ENCODE measurements at regions not wholly inside any gene's neighbourhood (a gene's known extent, or its start where the extent isn't known, plus 50 kb on each side); places are given as distances from the start of the nearest gene placed in this dataset.

DNA sequence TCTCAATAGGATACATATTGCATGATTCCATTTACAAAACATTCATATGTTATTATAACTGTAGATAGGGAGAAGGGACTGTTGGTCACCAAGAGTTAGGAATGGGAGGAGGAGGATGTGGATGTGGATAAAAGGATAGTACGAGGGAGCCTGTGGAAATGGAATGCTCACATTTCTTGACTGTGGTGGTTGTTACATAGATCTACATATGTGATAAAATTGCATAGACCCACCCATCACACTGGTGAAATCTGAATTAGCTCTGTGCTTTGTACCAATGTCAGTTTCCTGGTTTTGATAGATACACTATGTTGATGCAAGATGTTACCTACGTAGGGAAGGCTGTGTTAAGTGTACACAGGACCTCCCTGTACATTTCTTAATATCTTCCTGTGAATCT lies 233.5 kb upstream of the MTPN start:
- no peaks in the 10 kb centered on the region for H3K9me3 ChIP-seq
- DNase-seq = no peak
- no peaks in the 10 kb centered on the region for H3K36me3 ChIP-seq
- no peaks in the 10 kb centered on the region for H3K4me1 ChIP-seq
- H3K27me3 ChIP-seq = no peaks in the 10 kb centered on the region
- no peak overlapping the region for H3K4me3 ChIP-seq
- TF ChIP-seq, protein P1, sequence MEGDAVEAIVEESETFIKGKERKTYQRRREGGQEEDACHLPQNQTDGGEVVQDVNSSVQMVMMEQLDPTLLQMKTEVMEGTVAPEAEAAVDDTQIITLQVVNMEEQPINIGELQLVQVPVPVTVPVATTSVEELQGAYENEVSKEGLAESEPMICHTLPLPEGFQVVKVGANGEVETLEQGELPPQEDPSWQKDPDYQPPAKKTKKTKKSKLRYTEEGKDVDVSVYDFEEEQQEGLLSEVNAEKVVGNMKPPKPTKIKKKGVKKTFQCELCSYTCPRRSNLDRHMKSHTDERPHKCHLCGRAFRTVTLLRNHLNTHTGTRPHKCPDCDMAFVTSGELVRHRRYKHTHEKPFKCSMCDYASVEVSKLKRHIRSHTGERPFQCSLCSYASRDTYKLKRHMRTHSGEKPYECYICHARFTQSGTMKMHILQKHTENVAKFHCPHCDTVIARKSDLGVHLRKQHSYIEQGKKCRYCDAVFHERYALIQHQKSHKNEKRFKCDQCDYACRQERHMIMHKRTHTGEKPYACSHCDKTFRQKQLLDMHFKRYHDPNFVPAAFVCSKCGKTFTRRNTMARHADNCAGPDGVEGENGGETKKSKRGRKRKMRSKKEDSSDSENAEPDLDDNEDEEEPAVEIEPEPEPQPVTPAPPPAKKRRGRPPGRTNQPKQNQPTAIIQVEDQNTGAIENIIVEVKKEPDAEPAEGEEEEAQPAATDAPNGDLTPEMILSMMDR (IDR thresholded peaks at IDR 0.05 in 4 of 5, conservative IDR thresholded peaks at IDR 0.05 in 1 of 5) = no peak
- TF ChIP-seq POLR2A (IDR thresholded peaks at IDR 0.05) = no peak
- intact Hi-C loops (cut with DNase I; ENCODE audit: low total_unique reads) = no loop called here
- no peak overlapping the region for H3K27ac ChIP-seq
- in situ Hi-C loops (cut with MboI; ENCODE audit: low sequenced_read_pairs in 4 of 4) = no loop called here
- ATAC-seq = no peak

GRCh38 chr7:136210079-136210478 lies 232.9 kb upstream of the MTPN start:
- in situ Hi-C loops (cut with MboI; ENCODE audit: low sequenced_read_pairs in 4 of 4) = no loop called here
- no peaks in the 10 kb centered on the region for H3K4me1 ChIP-seq
- DNase-seq (no peak), ATAC-seq (no peak)
- intact Hi-C loops (cut with DNase I; ENCODE audit: low total_unique reads) = no loop called here
- no peak overlapping the region for H3K4me3 ChIP-seq
- H3K27me3 ChIP-seq = no peaks in the 10 kb centered on the region
- H3K27ac ChIP-seq = no peak overlapping the region
- TF ChIP-seq POLR2A (IDR thresholded peaks at IDR 0.05) = no peak
- TF ChIP-seq, protein P1 (IDR thresholded peaks at IDR 0.05 in 4 of 5, conservative IDR thresholded peaks at IDR 0.05 in 1 of 5) = no peak
- H3K36me3 ChIP-seq = no peaks in the 10 kb centered on the region
- H3K9me3 ChIP-seq = no peaks in the 10 kb centered on the region

DNA sequence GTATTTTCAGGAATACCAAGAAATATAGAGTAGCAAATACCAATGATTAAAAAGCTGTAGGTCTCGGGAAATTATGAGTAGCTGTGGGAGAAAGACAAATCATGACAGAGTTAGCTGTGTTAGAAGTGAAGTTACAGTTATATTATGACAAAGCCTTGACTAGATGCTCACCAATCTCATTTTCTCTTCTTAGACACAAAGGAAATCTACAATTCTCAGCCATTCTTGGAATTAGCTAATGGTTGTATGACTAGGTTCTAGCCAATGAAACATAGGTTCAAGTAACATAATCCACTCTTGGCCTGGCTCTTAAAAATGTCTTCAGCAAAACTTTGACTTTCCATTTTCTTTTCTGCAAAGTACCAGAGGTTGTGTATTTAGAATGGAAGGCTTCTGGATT lies 228.8 kb upstream of the MTPN start:
- DNase-seq (no peak), ATAC-seq (no peak)
- intact Hi-C loops (cut with DNase I; ENCODE audit: low total_unique reads) = no loop called here
- Histone ChIP-seq H3K27me3 (no peaks in the 10 kb centered on the region), H3K9me3 (no peaks in the 10 kb centered on the region), H3K36me3 (no peaks in the 10 kb centered on the region), H3K4me3 (no peak overlapping the region), H3K4me1 (no peaks in the 10 kb centered on the region), H3K27ac (no peak overlapping the region)
- TF ChIP-seq, protein P1 (IDR thresholded peaks at IDR 0.05 in 4 of 5, conservative IDR thresholded peaks at IDR 0.05 in 1 of 5) = no peak
- TF ChIP-seq POLR2A (IDR thresholded peaks at IDR 0.05) = no peak
- in situ Hi-C loops (cut with MboI; ENCODE audit: low sequenced_read_pairs in 4 of 4) = no loop called here

DNA sequence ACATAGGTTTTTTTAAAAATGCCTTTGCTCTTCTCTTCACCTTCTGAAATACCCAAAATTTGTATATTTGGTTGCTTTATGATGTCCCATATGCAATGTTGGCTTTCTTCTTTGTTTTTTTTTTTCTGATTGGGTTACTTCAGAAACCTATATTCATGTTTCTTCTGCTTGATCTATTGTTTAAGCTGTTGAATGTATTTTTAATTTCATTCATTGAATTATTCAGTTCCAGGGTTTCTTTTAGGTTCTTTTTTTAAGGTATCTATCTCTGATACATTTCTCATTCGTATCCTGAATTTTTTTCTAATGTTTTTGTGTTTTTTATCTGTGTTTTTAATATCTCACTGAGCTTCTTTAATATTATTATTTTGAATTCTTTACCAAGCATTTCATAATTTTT lies 221.0 kb upstream of the MTPN start:
- intact Hi-C loops (cut with DNase I; ENCODE audit: low total_unique reads) = no loop called here

GRCh38 chr7:136194878-136195277 lies 217.7 kb upstream of the MTPN start:
- Histone ChIP-seq H3K9me3 (no peaks in the 10 kb centered on the region), H3K36me3 (no peaks in the 10 kb centered on the region), H3K4me1 (no peaks in the 10 kb centered on the region), H3K27ac (no peak overlapping the region), H3K4me3 (no peak overlapping the region), H3K27me3 (no peaks in the 10 kb centered on the region)
- DNase-seq (no peak), ATAC-seq (no peak)
- in situ Hi-C loops (cut with MboI; ENCODE audit: low sequenced_read_pairs in 4 of 4) = no loop called here
- intact Hi-C loops (cut with DNase I; ENCODE audit: low total_unique reads) = no loop called here
- TF ChIP-seq, protein P1 (IDR thresholded peaks at IDR 0.05 in 4 of 5, conservative IDR thresholded peaks at IDR 0.05 in 1 of 5) = no peak
- no peak for TF ChIP-seq POLR2A (IDR thresholded peaks at IDR 0.05)

More for the DNA sequence above, 221.0 kb upstream of the MTPN start:
- no peak overlapping the region for H3K27ac ChIP-seq
- H3K27me3 ChIP-seq = no peaks in the 10 kb centered on the region
- in situ Hi-C loops (cut with MboI; ENCODE audit: low sequenced_read_pairs in 4 of 4) = no loop called here
- H3K4me3 ChIP-seq = no peak overlapping the region
- no peaks in the 10 kb centered on the region for H3K9me3 ChIP-seq
- TF ChIP-seq, protein P1 (IDR thresholded peaks at IDR 0.05 in 4 of 5, conservative IDR thresholded peaks at IDR 0.05 in 1 of 5) = no peak
- TF ChIP-seq POLR2A (IDR thresholded peaks at IDR 0.05) = no peak
- DNase-seq (no peak), ATAC-seq (no peak)
- no peaks in the 10 kb centered on the region for H3K36me3 ChIP-seq
- no peaks in the 10 kb centered on the region for H3K4me1 ChIP-seq

All from gastrocnemius medialis (tissue), 4 donors.